RWPE1 (cell line): ENCODE measurements at regions not wholly inside any gene's neighbourhood (a gene's known extent, or its start where the extent isn't known, plus 50 kb on each side); places are given as distances from the start of the nearest gene placed in this dataset.

ENCODE experiments used
- CTCF ChIA-PET: fragments of 350-600 bp; sonication (Branson Sonifier 250); formaldehyde crosslinking; extraction: SDS; loops from one replicate; lab custom pipeline; 2021; lab: Yijun Ruan, JAX
- POLR2A ChIA-PET: fragments of 400-600 bp; formaldehyde crosslinking; extraction: SDS; loops from one replicate; lab custom pipeline; 2020; ENCODE audit warnings: antibody characterized with exemption; ENCODE audit not compliant: low non-redundant PET; lab: Yijun Ruan, JAX
- DNase-seq: peaks from one replicate; pipeline ENCODE4 v3.0.0; 2012; ENCODE audit warnings: low spot score
- H3K27ac ChIP-seq: fragments of 450-650 bp; 2 replicates; pipeline ENCODE4 v1.5.1; 2017
- TF ChIP-seq, protein P1 (sequence below): fragments of 450-650 bp; conservative IDR thresholded peaks from 2 replicates; pipeline ENCODE4 v1.5.1; 2017; ENCODE audit warnings: low read depth, mild to moderate bottlenecking

DNA sequence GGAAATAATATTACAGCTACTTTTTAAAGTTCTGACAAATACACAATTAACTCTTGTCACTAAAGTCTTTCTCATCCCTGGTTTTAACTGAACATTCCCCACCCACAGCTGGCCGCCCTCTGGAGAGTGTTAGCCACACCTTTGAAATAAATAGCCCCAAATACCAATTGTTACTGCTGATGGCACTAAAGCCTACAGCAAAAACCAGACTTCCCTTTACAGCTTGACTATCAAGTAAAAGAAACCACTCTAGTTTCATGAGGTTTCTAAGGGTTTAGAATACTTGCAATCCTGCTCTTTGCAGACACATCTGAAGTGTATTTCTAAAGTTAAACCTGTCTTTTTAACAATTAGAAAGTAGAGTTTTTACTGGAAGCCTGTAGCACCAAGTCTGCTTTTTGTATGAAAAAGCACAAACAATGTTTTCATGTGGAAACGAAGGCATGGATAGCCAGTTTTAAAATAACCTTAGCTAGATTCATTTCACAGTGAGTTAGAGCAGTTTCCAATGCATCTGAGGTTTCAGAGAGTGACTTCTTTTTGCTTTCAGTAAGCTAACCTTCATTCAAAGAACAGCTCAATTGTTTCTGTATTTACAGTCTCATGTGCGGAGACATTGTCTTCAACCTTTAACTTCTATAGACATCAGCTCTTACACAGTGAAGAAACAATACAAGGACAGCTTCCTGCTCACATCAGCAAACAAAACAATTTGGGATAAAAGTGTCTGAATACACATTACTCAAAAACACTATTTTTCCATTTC lies 164.8 kb upstream of the VEGFC start:
- TF ChIP-seq, protein P1, sequence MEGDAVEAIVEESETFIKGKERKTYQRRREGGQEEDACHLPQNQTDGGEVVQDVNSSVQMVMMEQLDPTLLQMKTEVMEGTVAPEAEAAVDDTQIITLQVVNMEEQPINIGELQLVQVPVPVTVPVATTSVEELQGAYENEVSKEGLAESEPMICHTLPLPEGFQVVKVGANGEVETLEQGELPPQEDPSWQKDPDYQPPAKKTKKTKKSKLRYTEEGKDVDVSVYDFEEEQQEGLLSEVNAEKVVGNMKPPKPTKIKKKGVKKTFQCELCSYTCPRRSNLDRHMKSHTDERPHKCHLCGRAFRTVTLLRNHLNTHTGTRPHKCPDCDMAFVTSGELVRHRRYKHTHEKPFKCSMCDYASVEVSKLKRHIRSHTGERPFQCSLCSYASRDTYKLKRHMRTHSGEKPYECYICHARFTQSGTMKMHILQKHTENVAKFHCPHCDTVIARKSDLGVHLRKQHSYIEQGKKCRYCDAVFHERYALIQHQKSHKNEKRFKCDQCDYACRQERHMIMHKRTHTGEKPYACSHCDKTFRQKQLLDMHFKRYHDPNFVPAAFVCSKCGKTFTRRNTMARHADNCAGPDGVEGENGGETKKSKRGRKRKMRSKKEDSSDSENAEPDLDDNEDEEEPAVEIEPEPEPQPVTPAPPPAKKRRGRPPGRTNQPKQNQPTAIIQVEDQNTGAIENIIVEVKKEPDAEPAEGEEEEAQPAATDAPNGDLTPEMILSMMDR = no peak
- ChIA-PET CTCF (interaction anchor here (0.7 kb wide), 2 partner anchors 23 to 163 kb away, joined by 3 read pairs; no protein-coding TSS in a partner anchor), POLR2A (no interaction called here)
- H3K27ac ChIP-seq = no peak overlapping the region
- DNase-seq = no peak

DNA sequence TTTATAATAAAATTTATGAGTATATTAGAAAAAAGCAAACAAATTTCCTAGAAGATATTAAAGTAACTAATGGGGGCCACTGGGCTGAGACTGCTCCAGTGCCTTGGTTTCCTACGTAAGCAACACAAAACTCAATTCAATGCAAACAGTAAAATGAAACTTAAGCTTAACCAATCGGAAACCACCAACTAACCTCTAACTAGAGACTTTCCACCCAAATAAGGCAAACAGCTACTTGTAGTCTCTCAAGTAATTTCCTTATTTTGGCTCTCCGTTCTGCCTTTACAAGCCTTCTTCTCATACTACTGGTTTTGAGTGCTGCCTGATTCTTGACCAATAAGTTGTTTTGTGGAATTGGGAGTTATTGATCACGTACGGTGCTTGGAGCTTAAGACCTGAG lies 167.3 kb upstream of the VEGFC start:
- POLR2A ChIA-PET = no interaction called here
- TF ChIP-seq, protein P1 = no peak
- H3K27ac ChIP-seq = no peak overlapping the region
- no peak for DNase-seq
- CTCF ChIA-PET = interaction anchor here (0.7 kb wide), 1 partner anchor 391 kb away, joined by 3 read pairs; no protein-coding TSS in a partner anchor

DNA sequence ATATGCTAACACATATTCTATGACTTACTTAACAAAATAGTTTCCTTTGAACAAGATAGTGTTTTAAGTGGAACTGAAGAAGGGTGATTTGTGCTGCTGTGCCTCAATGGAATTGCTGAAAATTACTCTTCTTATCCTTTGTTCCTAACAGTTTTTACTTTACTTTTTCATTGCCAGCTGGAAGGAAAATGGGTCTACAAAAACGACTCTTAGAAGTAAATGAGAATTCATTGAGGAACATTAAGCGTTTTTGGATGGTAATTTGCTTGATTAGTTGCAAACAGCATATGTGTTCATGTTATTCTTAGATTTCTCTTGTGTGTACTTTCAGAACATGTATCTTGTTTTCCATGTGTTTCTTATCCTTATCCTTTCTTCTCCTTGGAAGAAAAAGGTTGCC lies 170.4 kb upstream of the VEGFC start:
- no peak overlapping the region for H3K27ac ChIP-seq
- DNase-seq = no peak
- CTCF ChIA-PET = interaction anchor here (2.1 kb wide), 1 partner anchor 84 kb away, joined by 12 read pairs; no protein-coding TSS in a partner anchor
- TF ChIP-seq, protein P1 = no peak
- POLR2A ChIA-PET = no interaction called here

DNA sequence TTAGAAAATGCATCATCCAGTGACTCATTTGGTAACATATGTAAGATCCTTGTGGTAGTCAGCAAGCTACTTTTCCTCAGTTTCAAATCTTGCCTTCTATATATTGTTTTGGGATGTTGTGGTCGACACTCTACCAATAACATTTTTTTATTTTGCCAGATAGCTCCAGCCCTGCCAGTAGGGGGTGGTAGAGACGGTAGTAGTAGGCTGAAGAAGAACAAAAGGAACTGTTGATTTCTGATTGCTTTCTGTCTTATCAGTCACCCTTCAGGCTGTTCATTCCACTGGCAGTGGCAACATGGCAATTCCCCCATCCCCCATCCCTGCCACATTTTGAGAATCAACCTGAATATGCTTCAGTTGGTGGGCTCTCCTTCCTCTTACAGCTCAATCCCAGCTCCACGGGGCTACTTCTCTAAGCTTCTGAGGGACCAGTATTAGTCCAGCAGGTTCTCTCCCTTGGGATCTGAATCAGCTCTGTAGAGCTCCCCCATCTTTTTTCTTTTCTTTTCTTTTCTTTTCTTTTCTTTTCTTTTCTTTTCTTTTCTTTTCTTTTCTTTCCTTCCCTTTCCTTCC lies 171.5 kb upstream of the VEGFC start:
- TF ChIP-seq, protein P1 = no peak
- ChIA-PET CTCF (interaction anchor here (0.6 to 2.1 kb wide), 3 partner anchors 83 to 385 kb away, joined by 3 to 12 read pairs (median 3); no protein-coding TSS in a partner anchor), POLR2A (no interaction called here)
- no peak for DNase-seq
- H3K27ac ChIP-seq = no peak overlapping the region

DNA sequence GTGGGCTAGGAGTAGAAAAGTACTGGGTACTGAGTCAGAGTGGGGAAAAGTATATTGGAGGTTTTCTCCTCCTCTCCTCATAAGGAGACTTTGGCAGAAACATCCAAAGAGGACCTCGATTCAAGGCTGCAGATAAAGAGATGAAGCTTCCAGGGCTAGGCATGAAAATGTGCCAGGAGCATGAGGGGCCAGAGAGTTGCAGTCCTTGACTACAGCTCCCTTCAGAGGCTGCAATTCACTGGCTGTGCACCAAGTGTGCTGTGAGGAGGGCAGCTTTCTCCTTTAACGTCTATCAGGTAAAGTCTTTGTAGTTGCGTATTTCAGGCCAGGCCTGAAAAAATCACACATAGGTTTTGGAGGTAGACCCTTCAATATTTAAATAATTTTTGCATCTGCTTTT lies 174.9 kb upstream of the VEGFC start:
- DNase-seq = no peak
- CTCF ChIA-PET = no interaction called here
- no peak overlapping the region for H3K27ac ChIP-seq
- TF ChIP-seq, protein P1 = no peak
- POLR2A ChIA-PET = no interaction called here

DNA sequence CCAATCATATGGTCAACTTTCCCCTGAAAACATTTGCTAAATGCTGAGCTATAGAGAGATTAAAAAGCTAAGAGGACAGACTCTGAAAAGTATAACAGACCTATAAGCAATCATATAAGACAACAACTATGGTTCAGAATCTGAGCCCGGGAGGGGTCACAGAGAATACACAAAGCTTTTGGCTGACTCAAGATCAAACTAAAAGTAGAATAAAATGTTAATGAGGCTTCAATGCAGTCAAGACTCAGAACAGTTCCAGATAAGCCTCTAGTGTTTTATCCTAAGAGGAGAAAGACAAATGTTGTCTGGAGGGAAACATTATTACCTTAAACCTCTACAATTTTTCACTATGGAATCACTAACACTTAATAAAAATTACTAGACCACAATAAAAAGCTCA lies 175.4 kb upstream of the VEGFC start:
- no peak for DNase-seq
- TF ChIP-seq, protein P1 = no peak
- no peak overlapping the region for H3K27ac ChIP-seq
- CTCF ChIA-PET = no interaction called here
- POLR2A ChIA-PET = no interaction called here
